ENCODE measurements at regions not wholly inside any gene's neighbourhood (a gene's known extent, or its start where the extent isn't known, plus 50 kb on each side); places are given as distances from the start of the nearest gene placed in this dataset.

GRCh38 chr6:14540810-14541540, 423.4 kb downstream of the CD83 start:
- DNase-seq = no peak
- no peaks in the 10 kb centered on the region for H3K36me3 ChIP-seq
- H3K27ac ChIP-seq = no peak overlapping the region
- WGBS, 2 donors (ENCODE audit: low coverage in 1 of 2) = 90 to 100% methylated on average over 2 to 11 of the region's 11 CpGs
- intact Hi-C loops (cut with DNase I; ENCODE audit: low total_unique reads) (no loop called here), in situ Hi-C loops (cut with MboI; ENCODE audit: low pct_ligation_motif_present in 1 of 4, low pct_unique_long_range_greater_than_20kb in 1 of 4, low sequenced_read_pairs in 3 of 4) (no loop called here)
- H3K9me3 ChIP-seq = no peaks in the 10 kb centered on the region
- H3K4me3 ChIP-seq = no peak overlapping the region
- TF ChIP-seq POLR2A (IDR thresholded peaks at IDR 0.05) (no peak), POLR2AphosphoS5 (IDR thresholded peaks at IDR 0.05) (no peak), EP300 (IDR thresholded peaks at IDR 0.05; ENCODE audit: low read depth) (no peak), CTCF (IDR thresholded peaks at IDR 0.05) (no peak)
- H3K4me1 ChIP-seq = no peaks in the 10 kb centered on the region
- no peaks in the 10 kb centered on the region for H3K27me3 ChIP-seq

- H3K4me3 ChIP-seq = no peak overlapping the region
- in situ Hi-C loops (cut with MboI; ENCODE audit: low pct_ligation_motif_present in 1 of 4, low pct_unique_long_range_greater_than_20kb in 1 of 4, low sequenced_read_pairs in 3 of 4) (no loop called here), intact Hi-C loops (cut with DNase I; ENCODE audit: low total_unique reads) (no loop called here)
- H3K4me1 ChIP-seq = no peaks in the 10 kb centered on the region
- no peaks in the 10 kb centered on the region for H3K36me3 ChIP-seq
- DNase-seq = no peak
- TF ChIP-seq CTCF (IDR thresholded peaks at IDR 0.05) = no peak
- TF ChIP-seq POLR2AphosphoS5 (IDR thresholded peaks at IDR 0.05) = no peak
- TF ChIP-seq POLR2A (IDR thresholded peaks at IDR 0.05) = no peak
- no peak for TF ChIP-seq EP300 (IDR thresholded peaks at IDR 0.05; ENCODE audit: low read depth)
- no peak overlapping the region for H3K27ac ChIP-seq
- WGBS, 2 donors (ENCODE audit: low coverage in 1 of 2) = 66 to 76% methylated on average over 6 to 10 of the region's 10 CpGs
- no peaks in the 10 kb centered on the region for H3K9me3 ChIP-seq
- H3K27me3 ChIP-seq = no peaks in the 10 kb centered on the region
These were observed 425.2 kb downstream of the CD83 start for GRCh38 chr6:14542670-14543366.

DNA sequence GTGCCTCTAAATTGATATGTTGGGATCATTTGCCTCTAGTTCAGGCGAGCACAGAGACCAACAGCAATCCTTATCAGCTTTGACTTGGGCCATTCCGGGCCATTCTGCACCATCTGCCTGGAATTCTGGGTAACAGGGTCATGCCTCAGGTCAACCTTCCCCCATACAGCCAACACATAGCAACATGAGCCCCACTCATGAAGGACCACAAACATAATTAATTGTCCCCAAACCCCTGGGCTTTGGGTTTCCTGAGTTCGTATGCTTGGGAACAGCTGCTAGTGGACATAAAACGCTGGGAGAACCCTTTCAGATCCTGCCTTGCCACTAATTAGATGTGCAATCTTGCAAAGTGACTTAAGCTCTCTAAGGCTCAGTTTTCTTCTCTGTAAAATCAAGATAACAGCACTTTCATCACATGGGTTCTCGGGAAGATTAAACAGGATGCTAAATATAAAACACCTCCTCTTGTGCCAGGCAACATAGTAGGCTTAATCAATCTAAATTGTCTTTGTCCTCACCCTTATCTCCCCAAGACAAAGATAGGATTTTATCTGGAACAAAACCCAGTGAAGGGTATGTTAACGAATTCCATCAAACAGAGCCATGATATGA, 426.5 kb downstream of the CD83 start:
- H3K36me3 ChIP-seq = no peaks in the 10 kb centered on the region
- peaks cover 0 to 9% (median 4%) of the 10 kb centered on the region in 4 donors for H3K4me1 ChIP-seq
- H3K4me3 ChIP-seq = no peak overlapping the region
- 79 to 88% methylated on average over 4 to 6 of the region's 6 CpGs for WGBS, 2 donors (ENCODE audit: low coverage in 1 of 2)
- H3K27ac ChIP-seq = no peak overlapping the region
- in situ Hi-C loops (cut with MboI; ENCODE audit: low pct_ligation_motif_present in 1 of 4, low pct_unique_long_range_greater_than_20kb in 1 of 4, low sequenced_read_pairs in 3 of 4) = no loop called here
- TF ChIP-seq POLR2AphosphoS5 (IDR thresholded peaks at IDR 0.05) = no peak
- TF ChIP-seq EP300 (IDR thresholded peaks at IDR 0.05; ENCODE audit: low read depth) = no peak
- TF ChIP-seq CTCF (IDR thresholded peaks at IDR 0.05) = no peak
- no peak for TF ChIP-seq POLR2A (IDR thresholded peaks at IDR 0.05)
- H3K9me3 ChIP-seq = no peaks in the 10 kb centered on the region
- DNase-seq = no peak
- no peaks in the 10 kb centered on the region for H3K27me3 ChIP-seq
- intact Hi-C loops (cut with DNase I; ENCODE audit: low total_unique reads) = no loop called here

DNA sequence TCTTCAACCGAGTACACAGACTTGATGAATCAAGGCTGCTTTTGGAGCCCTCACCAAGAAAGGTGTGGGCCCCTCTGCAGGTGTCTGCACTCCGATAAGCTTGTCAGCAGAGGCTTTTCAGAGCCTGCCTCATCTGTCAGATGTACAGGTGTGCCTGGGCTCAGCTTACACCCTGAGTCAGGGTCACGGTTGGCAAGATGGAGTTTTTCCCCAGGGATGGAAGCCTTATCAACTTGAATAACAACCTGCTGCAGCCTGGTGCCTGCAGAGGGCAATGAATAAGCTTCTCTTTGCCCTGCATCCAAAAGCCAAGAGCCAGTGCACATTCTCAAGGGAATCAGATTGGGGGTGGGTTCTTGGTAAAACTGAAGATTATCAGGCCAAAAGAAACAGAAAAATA, 427.1 kb downstream of the CD83 start:
- intact Hi-C loops (cut with DNase I; ENCODE audit: low total_unique reads) = no loop called here

More for the DNA sequence above, 427.1 kb downstream of the CD83 start:
- Histone ChIP-seq H3K27me3 (no peaks in the 10 kb centered on the region), H3K4me1 (peaks cover 0 to 12% (median 7%) of the 10 kb centered on the region in 4 donors), H3K27ac (no peak overlapping the region), H3K36me3 (no peaks in the 10 kb centered on the region), H3K4me3 (no peak overlapping the region), H3K9me3 (no peaks in the 10 kb centered on the region)
- in situ Hi-C loops (cut with MboI; ENCODE audit: low pct_ligation_motif_present in 1 of 4, low pct_unique_long_range_greater_than_20kb in 1 of 4, low sequenced_read_pairs in 3 of 4) = no loop called here
- TF ChIP-seq POLR2A (IDR thresholded peaks at IDR 0.05) = no peak
- no peak for TF ChIP-seq EP300 (IDR thresholded peaks at IDR 0.05; ENCODE audit: low read depth)
- no peak for TF ChIP-seq CTCF (IDR thresholded peaks at IDR 0.05)
- no peak for TF ChIP-seq POLR2AphosphoS5 (IDR thresholded peaks at IDR 0.05)
- 88 to 100% methylated on average over 2 to 3 of the region's 3 CpGs for WGBS, 2 donors (ENCODE audit: low coverage in 1 of 2)
- no peak for DNase-seq
